ENCODE measurements at regions not wholly inside any gene's neighbourhood (a gene's known extent, or its start where the extent isn't known, plus 50 kb on each side); places are given as distances from the start of the nearest gene placed in this dataset.

GRCh38 chr6:56771189-56771588 is 128.5 kb upstream of the DST start:
- no peak for TF ChIP-seq CTCF (conservative IDR thresholded peaks at IDR 0.05; ENCODE audit: low read length)
- TF ChIP-seq EZH2phosphoT487 (IDR thresholded peaks at IDR 0.05; ENCODE audit: borderline replicate concordance, low read depth, low read length) = no peak

All from OCI-LY7 (cell line).